ENCODE measurements at regions not wholly inside any gene's neighbourhood (a gene's known extent, or its start where the extent isn't known, plus 50 kb on each side); places are given as distances from the start of the nearest gene placed in this dataset.
"Not testable (repeated sequence)": the region's sequence is repeated elsewhere in the genome, so short reads cannot be mapped to it uniquely, and the experiment has no call there.

- no peak for DNase-seq
These were observed 603.0 kb downstream of the NR2F1-AS1 start for GRCh38 chr5:92977846-92978540.

GRCh38 chr5:92976156-92976555, 604.9 kb downstream of the NR2F1-AS1 start:
- DNase-seq, result no peak

GRCh38 chr5:92969781-92970237, 611.2 kb downstream of the NR2F1-AS1 start:
- no peak for DNase-seq

- no peak for DNase-seq
These were observed 611.7 kb downstream of the NR2F1-AS1 start for GRCh38 chr5:92969191-92969780.

DNA sequence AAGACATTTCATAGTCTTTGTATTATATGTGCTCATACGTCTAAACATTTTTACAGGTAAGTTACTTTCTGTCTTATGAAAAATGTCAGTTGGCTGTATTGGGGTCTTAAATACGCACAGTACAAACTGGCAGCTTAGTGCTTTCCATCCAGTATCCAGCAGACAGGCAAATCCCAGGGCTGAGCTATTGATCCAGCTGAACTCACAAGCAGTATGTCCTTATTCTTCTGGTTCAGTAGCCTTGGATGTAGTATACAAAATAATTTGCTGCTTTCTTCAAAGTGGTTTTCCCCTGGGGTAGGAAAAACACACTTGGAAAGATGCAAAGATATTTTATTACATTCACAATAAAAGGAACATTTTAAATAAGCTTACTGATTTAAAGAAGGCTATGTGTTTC, 617.2 kb downstream of the NR2F1-AS1 start:
- no peak for DNase-seq

DNA sequence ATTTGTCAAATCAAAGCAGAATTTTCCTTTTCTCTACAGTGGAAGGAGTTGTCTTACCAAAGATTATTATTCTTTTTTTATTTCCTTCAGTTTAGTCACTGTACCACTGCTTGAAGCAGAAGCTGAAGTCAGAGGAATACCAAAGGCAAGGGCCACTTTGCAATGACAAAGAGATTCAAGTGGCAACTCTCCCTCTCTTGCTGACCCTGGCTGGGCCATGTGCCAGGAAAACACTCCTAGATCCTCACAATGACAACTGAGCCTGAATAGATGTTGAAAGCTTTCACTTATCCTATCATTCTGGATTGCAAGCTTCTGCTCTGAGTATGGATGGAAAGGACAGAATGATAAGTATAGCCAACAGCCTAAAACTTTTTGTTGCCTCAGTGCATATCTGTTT, 618.3 kb downstream of the NR2F1-AS1 start:
- DNase-seq, result no peak

DNA sequence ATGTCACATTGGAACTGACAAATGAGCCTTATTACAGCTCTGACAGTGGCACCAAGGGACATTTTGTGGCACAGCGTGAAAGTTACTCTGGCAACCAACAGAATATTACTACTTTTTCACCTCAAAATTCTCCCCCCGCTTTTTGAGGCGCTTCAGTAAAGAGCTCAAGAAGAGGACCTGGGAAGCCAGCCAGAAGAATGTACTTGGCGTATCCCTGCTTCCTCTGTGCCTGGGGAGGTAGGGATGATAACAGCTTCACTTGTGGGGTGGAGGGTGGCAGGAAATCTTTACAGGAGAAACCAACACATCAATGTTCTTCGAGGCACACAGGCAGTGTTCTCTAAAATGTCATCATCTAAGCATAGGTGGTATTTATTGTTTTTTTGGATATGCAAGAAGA, 624.1 kb downstream of the NR2F1-AS1 start:
- no peak for DNase-seq

- DNase-seq, result no peak
These were observed 628.8 kb downstream of the NR2F1-AS1 start for GRCh38 chr5:92952243-92952642.

DNA sequence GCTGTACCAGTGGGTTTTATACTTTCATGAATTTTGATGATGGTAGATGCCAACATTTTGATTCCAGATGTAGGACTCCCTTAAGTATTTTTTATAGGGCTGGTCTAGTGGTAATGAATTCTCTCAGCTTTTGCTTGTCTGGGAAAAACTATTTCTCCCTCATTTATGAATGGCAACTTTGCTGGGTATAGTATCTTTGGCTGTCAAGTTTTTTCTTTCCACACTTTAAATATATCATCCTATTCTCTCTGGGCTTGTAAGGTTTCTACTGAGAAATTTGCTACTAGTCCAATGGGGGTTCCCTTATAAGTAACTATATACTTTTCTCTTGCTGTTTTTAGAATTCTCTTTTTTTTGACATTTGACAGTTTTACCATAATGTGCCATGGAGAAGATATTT, 629.3 kb downstream of the NR2F1-AS1 start:
- no peak for DNase-seq

DNA sequence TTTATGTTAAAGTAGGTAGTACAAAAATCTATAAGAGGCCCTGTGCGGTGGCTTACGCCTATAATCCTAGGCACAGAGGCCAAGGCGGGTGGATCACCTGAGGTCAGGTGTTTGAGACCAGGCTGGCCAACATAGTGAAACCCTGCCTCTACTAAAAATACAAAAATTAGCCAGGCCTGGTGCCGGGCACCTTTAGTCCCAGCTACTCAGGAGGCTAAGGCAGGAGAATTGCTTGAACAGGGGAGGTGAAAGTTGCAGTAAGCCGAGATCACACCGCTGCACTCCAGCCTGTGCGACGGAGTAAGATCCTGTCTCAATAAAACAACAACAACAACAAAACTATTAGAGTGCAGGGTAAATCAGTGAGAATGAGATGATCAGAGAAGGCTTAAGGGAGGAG, 634.5 kb downstream of the NR2F1-AS1 start:
- no peak for DNase-seq

DNA sequence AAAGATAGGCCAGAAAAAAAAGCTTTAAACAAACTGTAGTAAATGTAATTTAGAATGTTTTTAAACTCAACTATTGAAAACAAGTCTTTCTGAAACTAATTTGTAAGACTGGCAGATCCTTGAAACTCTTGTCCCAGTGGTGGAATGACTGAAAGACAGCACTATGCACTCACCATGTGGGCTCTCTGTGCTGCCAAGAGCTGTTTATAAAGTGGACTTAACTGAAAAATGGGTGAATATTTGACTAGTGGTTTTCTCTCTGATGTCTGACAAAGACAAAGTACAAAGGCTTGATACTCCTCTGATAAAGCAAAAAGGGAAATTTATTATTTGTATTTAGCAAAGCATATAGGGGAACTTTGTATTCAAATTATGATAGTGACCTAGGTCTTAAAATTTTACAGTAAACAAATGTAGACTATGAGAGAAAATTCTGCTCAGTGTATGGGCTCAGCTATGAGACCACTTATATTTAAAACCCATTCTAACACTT, 635.4 kb downstream of the NR2F1-AS1 start:
- no peak for DNase-seq

DNA sequence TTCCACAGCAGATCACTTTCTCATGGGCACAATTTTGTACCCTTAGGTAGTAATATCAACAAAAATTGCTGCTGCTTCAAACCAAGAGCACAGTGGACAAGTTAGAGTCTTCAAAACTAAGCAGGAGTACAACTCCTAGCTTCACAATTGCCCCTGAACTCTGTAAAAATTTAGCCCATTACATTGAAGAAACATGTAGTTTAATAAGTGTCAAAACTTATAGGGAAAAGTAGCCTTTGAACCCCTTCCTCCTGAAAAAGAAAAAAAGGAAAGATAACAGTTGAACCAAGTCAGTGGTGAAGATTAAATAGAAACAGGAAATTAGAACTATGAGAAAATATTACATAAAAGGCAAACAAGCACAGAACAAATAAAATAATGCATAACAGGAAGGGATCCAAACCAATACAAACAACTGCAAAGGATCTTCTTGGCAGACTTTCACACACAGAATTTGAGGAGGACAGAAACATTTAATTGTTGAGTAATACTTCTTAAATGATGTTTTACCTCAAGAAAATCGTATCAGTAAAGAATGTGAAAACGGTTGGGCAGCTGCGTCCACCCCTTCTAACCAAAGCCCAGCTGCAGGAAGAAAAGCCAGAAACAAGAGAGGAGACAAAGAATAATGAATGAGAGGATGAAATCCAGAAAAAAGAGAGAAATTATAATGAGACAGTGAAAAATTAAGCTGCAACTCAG, 636.0 kb downstream of the NR2F1-AS1 start:
- DNase-seq, result no peak

GRCh38 chr5:92944337-92944736, 636.7 kb downstream of the NR2F1-AS1 start:
- DNase-seq, result no peak

DNA sequence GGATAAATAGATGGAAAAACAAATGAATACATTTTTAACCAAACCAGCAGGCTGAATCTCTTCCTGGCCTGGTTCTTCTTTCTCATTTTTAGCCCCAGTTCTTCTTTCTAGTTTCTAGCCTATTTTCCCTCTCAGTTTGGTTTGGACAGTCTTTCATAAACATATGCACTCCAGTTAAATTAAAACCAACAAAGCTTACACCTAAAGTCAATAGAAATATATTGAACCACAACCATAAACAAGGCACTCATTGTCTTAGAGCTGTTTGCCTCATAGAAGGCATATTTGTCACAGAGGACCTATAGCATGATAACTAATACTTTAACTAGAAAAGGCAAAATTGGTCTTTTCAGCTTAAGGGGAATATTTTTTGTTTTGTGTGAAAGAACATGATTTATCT, 638.3 kb downstream of the NR2F1-AS1 start:
- no peak for DNase-seq

DNA sequence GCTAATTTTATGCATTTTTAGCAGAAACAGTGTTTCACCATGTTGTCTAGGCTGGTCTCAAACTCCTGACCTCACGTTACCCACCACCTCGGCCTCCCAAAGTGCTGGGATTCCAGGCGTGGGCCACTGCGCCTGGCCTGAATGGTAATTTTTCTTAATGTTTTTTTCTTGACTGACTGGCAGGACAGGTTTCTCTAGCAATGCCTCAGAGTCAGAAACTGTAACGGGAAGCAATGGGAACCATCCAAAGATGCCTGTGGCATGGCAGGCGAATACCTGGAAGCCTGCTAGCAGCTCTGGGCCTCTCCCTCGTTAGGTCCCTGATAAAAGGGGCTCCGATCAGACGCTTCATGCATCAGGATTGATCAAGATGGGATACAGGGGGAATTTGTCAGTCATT, 639.2 kb downstream of the NR2F1-AS1 start:
- no peak for DNase-seq

- DNase-seq, result no peak
These were observed 641.6 kb downstream of the NR2F1-AS1 start for GRCh38 chr5:92939428-92939827.

DNA sequence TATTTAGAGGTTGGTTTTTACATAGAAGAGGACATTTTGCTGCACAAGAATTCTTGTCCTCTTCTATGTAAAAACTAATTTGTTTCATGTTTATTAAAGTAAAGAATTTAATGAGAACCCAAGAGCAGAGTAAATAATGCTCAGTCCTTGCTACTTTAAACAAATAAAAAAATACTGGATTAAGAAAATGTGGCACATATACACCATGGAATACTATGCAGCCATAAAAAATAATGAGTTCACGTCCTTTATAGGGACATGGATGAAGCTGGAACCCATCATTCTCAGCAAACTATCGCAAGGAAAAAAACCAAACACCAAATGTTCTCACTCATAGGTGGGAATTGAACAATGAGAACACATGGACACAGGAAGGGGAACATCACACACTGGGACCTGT, 643.6 kb downstream of the NR2F1-AS1 start:
- DNase-seq, result not testable (repeated sequence)

- DNase-seq, result no peak
These were observed 651.0 kb downstream of the NR2F1-AS1 start for GRCh38 chr5:92930057-92930456.

- no peak for DNase-seq
These were observed 653.7 kb downstream of the NR2F1-AS1 start for GRCh38 chr5:92927291-92927778.

GRCh38 chr5:92923885-92924284, 657.1 kb downstream of the NR2F1-AS1 start:
- no peak for DNase-seq

GRCh38 chr5:92922231-92922967, 658.6 kb downstream of the NR2F1-AS1 start:
- no peak for DNase-seq

- no peak for DNase-seq
These were observed 664.0 kb downstream of the NR2F1-AS1 start for GRCh38 chr5:92917044-92917443.

GRCh38 chr5:92916036-92916435, 665.0 kb downstream of the NR2F1-AS1 start:
- DNase-seq, result no peak
